ENCODE measurements at regions not wholly inside any gene's neighbourhood (a gene's known extent, or its start where the extent isn't known, plus 50 kb on each side); places are given as distances from the start of the nearest gene placed in this dataset.

DNA sequence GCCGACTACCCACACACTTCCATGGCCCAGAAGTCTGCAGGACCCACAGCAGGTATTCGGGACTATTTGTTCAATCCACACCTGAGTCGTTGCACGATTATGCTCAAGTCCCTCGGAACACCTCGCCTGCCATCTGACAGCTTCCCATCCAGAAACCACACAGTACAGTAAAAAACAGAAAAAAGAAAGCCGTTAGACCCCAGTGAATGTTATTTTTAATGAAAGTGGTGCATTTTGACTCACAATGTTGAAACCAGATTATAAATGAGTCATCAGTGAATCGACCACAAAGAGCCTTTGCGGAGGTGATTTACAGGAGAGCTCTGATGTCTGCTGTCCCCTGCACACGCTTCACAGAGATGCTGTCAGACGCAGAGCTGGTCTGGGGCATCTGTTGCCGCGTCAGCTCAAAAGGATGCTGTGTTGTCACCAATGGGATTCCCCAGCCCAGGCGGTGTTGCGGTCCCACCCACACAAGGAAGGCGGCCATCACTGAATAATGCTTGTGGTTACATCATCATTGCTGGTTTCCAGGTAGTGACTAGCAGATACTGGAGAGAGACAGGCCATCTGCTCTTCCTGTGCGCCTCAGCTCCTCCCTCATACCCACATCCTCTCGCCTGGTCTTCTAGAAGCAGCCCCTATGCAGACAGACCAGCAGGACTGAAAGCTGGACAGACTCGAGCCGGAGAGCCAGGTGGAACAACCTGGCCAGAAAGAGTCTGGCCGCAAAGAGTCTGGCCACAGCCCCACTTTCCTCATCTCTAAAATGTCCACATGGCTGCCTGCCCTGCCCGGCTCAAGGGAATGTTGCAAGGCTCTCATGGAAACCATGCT is 116.8 kb downstream of the TOMM20 start (continued):
- TF ChIP-seq, protein P1, sequence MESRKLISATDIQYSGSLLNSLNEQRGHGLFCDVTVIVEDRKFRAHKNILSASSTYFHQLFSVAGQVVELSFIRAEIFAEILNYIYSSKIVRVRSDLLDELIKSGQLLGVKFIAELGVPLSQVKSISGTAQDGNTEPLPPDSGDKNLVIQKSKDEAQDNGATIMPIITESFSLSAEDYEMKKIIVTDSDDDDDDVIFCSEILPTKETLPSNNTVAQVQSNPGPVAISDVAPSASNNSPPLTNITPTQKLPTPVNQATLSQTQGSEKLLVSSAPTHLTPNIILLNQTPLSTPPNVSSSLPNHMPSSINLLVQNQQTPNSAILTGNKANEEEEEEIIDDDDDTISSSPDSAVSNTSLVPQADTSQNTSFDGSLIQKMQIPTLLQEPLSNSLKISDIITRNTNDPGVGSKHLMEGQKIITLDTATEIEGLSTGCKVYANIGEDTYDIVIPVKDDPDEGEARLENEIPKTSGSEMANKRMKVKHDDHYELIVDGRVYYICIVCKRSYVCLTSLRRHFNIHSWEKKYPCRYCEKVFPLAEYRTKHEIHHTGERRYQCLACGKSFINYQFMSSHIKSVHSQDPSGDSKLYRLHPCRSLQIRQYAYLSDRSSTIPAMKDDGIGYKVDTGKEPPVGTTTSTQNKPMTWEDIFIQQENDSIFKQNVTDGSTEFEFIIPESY (IDR thresholded peaks at IDR 0.05; ENCODE audit: borderline replicate concordance, low read depth), result peak; percentile 91
- TF ChIP-seq, protein P2, sequence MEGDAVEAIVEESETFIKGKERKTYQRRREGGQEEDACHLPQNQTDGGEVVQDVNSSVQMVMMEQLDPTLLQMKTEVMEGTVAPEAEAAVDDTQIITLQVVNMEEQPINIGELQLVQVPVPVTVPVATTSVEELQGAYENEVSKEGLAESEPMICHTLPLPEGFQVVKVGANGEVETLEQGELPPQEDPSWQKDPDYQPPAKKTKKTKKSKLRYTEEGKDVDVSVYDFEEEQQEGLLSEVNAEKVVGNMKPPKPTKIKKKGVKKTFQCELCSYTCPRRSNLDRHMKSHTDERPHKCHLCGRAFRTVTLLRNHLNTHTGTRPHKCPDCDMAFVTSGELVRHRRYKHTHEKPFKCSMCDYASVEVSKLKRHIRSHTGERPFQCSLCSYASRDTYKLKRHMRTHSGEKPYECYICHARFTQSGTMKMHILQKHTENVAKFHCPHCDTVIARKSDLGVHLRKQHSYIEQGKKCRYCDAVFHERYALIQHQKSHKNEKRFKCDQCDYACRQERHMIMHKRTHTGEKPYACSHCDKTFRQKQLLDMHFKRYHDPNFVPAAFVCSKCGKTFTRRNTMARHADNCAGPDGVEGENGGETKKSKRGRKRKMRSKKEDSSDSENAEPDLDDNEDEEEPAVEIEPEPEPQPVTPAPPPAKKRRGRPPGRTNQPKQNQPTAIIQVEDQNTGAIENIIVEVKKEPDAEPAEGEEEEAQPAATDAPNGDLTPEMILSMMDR (IDR thresholded peaks at IDR 0.05), result no peak
- TF ChIP-seq JUND (IDR thresholded peaks at IDR 0.05) (peak; percentile 99), TAF1 (IDR thresholded peaks at IDR 0.05; ENCODE audit: borderline replicate concordance, low read depth, low read length) (no peak; the same call in 1 of the 2 replicates), EP300 (IDR thresholded peaks at IDR 0.05; ENCODE audit: borderline replicate concordance in 1 of 2, low read depth in 1 of 2, low read length in 1 of 2) (peak; percentile 44 to 97; a peak in 3 of 4 replicates), RAD21 (IDR thresholded peaks at IDR 0.05; ENCODE audit: low read length) (no peak)
- TF ChIP-seq, protein P3, sequence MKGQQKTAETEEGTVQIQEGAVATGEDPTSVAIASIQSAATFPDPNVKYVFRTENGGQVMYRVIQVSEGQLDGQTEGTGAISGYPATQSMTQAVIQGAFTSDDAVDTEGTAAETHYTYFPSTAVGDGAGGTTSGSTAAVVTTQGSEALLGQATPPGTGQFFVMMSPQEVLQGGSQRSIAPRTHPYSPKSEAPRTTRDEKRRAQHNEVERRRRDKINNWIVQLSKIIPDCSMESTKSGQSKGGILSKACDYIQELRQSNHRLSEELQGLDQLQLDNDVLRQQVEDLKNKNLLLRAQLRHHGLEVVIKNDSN (IDR thresholded peaks at IDR 0.05; ENCODE audit: borderline replicate concordance, low read depth), result no peak

DNA sequence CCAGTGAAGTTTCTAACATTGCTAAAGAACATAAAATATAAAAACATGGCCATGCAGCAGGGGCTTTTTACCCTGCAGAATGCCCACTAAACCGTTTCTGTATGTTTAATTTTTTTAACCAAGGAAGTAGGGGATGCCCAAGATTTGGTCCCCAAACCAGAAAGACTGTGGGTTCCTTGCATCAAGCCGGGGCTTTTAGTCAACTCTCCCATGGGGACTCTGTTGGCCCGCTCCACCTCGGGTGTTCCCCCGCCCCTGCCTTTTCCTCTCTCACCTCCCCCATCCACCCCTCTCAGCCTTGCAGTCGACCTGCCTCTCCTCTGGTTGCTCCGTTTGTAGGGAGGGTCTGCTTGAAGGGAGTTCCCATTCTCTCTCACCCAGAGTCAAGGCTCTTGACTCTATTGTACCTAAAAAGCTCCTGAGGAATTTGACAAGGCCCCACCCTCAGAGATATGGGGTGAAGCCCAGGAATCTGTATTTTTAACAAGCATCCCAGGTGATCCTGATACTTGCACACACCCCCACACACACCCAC is 117.5 kb downstream of the TOMM20 start:
- Histone ChIP-seq H3K79me2 (ENCODE audit: insufficient read depth) (no peaks in the 10 kb centered on the region), H3K4me1 (ENCODE audit: control insufficient read depth in 1 of 2, insufficient read depth in 2 of 2, low read depth in 1 of 2, low read length in 1 of 2) (peaks cover 7 to 9% of the 10 kb centered on the region in 2 experiments; a peak in 3 of 4 replicates), H3K36me3 (replicated peaks in 1 of 2; ENCODE audit: control insufficient read depth in 1 of 2, insufficient read depth in 2 of 2, low read length in 1 of 2) (no peaks in the 10 kb centered on the region), H4K20me1 (ENCODE audit: insufficient read depth) (no peaks in the 10 kb centered on the region), H3K9me3 (no peaks in the 10 kb centered on the region), H3K4me2 (peak overlapping the region; percentile 56), H3K4me3 (ENCODE audit: low read depth in 2 of 2, low read length in 1 of 2) (no peak overlapping the region), H3K27me3 (ENCODE audit: insufficient read depth) (no peaks in the 10 kb centered on the region), H3F3A (replicated peaks; ENCODE audit: insufficient read depth) (peaks cover 14% of the 10 kb centered on the region), H3K27ac (ENCODE audit: low read depth in 2 of 2, low read length in 1 of 2) (peak overlapping the region in 1 of 2 experiments; percentile 95; a peak in 2 of 4 replicates), H3K9me2 (no peaks in the 10 kb centered on the region), H2AFZ (ENCODE audit: low read depth) (no peak overlapping the region), H3K9ac (peak overlapping the region; percentile 21; the same call in 1 of the 2 replicates)
- TF ChIP-seq JUND (IDR thresholded peaks at IDR 0.05) (no peak), GABPA (IDR thresholded peaks at IDR 0.05; ENCODE audit: low read depth) (no peak), POLR2AphosphoS5 (IDR thresholded peaks at IDR 0.05; ENCODE audit: low read depth, low read length) (no peak), RXRA (IDR thresholded peaks at IDR 0.05; ENCODE audit: borderline replicate concordance, low read depth) (no peak), NRF1 (IDR thresholded peaks at IDR 0.05; ENCODE audit: low read depth, low read length) (no peak), NFIC (IDR thresholded peaks at IDR 0.05; ENCODE audit: borderline replicate concordance) (no peak), RFX5 (IDR thresholded peaks at IDR 0.05; ENCODE audit: low read length) (no peak), TCF12 (IDR thresholded peaks at IDR 0.05) (no peak), ELF1 (IDR thresholded peaks at IDR 0.05) (no peak)
- TF ChIP-seq, protein P2 (IDR thresholded peaks at IDR 0.05), result no peak
- TF ChIP-seq, protein P4, sequence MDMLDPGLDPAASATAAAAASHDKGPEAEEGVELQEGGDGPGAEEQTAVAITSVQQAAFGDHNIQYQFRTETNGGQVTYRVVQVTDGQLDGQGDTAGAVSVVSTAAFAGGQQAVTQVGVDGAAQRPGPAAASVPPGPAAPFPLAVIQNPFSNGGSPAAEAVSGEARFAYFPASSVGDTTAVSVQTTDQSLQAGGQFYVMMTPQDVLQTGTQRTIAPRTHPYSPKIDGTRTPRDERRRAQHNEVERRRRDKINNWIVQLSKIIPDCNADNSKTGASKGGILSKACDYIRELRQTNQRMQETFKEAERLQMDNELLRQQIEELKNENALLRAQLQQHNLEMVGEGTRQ (IDR thresholded peaks at IDR 0.05; ENCODE audit: borderline replicate concordance, low read depth, low read length), result no peak
- no peak for DNase-seq
- 90% methylated on average over 7 of the region's 7 CpGs for WGBS (ENCODE audit: low lambda C conversion rate)
- POLR2A ChIA-PET, result no interaction called here
- CTCF ChIA-PET, result no interaction called here

Data from SK-N-SH (cell line).